ENCODE measurements at regions not wholly inside any gene's neighbourhood (a gene's known extent, or its start where the extent isn't known, plus 50 kb on each side); places are given as distances from the start of the nearest gene placed in this dataset.

DNA sequence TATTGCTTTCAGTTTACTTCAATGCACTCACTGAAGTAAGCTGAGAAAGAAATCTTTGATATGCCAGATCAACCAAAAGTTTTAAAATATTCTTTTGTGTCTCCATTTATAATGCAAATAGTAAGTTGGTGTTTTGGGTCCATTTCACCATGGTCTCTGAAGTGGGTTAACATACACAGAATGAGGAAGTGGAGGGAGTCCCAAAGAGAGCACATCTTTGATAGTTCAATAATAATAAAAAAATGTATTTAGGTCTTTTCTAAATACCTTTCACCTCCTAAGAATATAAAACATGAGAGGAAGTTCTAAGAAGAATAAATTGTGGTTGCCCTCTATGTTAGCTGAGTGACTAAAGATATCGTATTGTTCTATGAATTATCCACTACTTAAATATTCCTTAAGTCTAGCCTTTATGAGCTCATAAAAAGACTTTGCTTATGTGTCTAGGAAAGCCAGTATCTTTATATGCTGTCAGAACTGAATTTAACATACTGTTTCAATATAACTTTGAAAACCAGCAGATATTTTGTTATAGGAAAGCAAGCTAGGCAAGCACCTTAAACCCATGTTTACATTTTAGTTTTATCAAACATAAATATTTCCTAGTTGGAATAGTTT lies 148.7 kb upstream of the ZEB2 start:
- DNase-seq (peak; percentile 76), ATAC-seq (peak; percentile 98)
- Histone ChIP-seq H3K27ac (ENCODE audit: low read length) (no peak overlapping the region; the same call in 1 of the 2 replicates), H2AFZ (ENCODE audit: low read length) (no peak overlapping the region), H3K79me2 (ENCODE audit: low read length) (no peaks in the 10 kb centered on the region), H3K9me2 (replicated peaks; ENCODE audit: low read length) (0 out of 2 replicates have a peak, but pooled peaks cover 6% of the 10 kb centered on the region), H3K4me1 (ENCODE audit: insufficient read depth, low read length) (peaks cover 28% of the 10 kb centered on the region), H3K4me3 (ENCODE audit: low read length) (no peak overlapping the region), H3K9me3 (ENCODE audit: low read length) (no peaks in the 10 kb centered on the region), H3K9ac (ENCODE audit: low read length) (no peak overlapping the region), H3F3A (ENCODE audit: low read length, unreplicated experiment) (no peaks in the 10 kb centered on the region), H3K4me2 (ENCODE audit: low read length) (peak overlapping the region; percentile 32), H3K36me3 (ENCODE audit: low read depth, low read length) (no peaks in the 10 kb centered on the region), H3K27me3 (ENCODE audit: low read length) (no peaks in the 10 kb centered on the region), H4K20me1 (ENCODE audit: low read length) (no peaks in the 10 kb centered on the region)
- TF ChIP-seq EZH2phosphoT487 (IDR thresholded peaks at IDR 0.05; ENCODE audit: borderline replicate concordance, low read length), result no peak
- TF ChIP-seq, protein P1, sequence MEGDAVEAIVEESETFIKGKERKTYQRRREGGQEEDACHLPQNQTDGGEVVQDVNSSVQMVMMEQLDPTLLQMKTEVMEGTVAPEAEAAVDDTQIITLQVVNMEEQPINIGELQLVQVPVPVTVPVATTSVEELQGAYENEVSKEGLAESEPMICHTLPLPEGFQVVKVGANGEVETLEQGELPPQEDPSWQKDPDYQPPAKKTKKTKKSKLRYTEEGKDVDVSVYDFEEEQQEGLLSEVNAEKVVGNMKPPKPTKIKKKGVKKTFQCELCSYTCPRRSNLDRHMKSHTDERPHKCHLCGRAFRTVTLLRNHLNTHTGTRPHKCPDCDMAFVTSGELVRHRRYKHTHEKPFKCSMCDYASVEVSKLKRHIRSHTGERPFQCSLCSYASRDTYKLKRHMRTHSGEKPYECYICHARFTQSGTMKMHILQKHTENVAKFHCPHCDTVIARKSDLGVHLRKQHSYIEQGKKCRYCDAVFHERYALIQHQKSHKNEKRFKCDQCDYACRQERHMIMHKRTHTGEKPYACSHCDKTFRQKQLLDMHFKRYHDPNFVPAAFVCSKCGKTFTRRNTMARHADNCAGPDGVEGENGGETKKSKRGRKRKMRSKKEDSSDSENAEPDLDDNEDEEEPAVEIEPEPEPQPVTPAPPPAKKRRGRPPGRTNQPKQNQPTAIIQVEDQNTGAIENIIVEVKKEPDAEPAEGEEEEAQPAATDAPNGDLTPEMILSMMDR (conservative IDR thresholded peaks at IDR 0.05; ENCODE audit: low read depth, low read length), result no peak
- no peak for TF ChIP-seq EZH2 (IDR thresholded peaks at IDR 0.05; ENCODE audit: low read length, unreplicated experiment)
- intact Hi-C loops (cut with micrococcal nuclease), result loop anchor here (5.0 to 10.0 kb wide), 3 partner anchors 71 to 376 kb away; a partner anchor contains a TSS
- BruUV-seq (replicated peaks), result no TSS peak
- ChIA-PET CTCF (interaction anchor here (0.6 kb wide), 1 partner anchor 208 kb away, joined by 4 read pairs; no protein-coding TSS in a partner anchor), POLR2A (ENCODE audit: unreplicated experiment) (interaction anchor here (0.8 to 1.0 kb wide), 2 partner anchors 339 to 1195 kb away, joined by 3 to 5 read pairs; no protein-coding TSS in a partner anchor)

DNA sequence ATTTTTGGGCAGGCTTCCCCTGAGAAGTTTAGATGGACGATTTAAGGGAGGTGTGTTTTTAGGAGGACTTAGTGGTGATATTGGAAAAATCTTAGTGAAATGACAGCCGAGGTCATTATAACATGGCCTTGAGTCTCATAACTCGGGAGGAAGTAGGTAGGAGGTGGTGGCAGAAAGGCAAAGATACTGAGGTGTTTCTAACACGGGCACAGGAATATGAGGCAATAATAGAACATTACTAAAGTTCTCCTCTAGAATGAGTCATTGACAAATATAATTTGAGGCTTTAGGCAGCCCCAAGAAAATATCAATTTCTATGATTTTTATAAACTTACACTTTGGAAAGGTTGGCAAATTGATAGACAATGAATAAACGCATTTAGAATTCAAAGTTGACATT lies 146.1 kb upstream of the ZEB2 start:
- no peaks in the 10 kb centered on the region for H4K20me1 ChIP-seq (ENCODE audit: low read length)
- H3K79me2 ChIP-seq (ENCODE audit: low read length), result no peaks in the 10 kb centered on the region
- peak overlapping the region; percentile 39; the same call in 1 of the 2 replicates for H3K4me2 ChIP-seq (ENCODE audit: low read length)
- H3K4me1 ChIP-seq (ENCODE audit: insufficient read depth, low read length), result peaks cover 30% of the 10 kb centered on the region
- POLR2A ChIA-PET (ENCODE audit: unreplicated experiment), result no interaction called here
- CTCF ChIA-PET, result no interaction called here
- no peak overlapping the region for H3K9ac ChIP-seq (ENCODE audit: low read length)
- no peaks in the 10 kb centered on the region for H3K9me3 ChIP-seq (ENCODE audit: low read length)
- H3K9me2 ChIP-seq (replicated peaks; ENCODE audit: low read length), result no peaks in the 10 kb centered on the region
- H3K27me3 ChIP-seq (ENCODE audit: low read length), result no peaks in the 10 kb centered on the region
- H3K36me3 ChIP-seq (ENCODE audit: low read depth, low read length), result no peaks in the 10 kb centered on the region
- TF ChIP-seq EZH2 (IDR thresholded peaks at IDR 0.05; ENCODE audit: low read length, unreplicated experiment) (no peak), EZH2phosphoT487 (IDR thresholded peaks at IDR 0.05; ENCODE audit: borderline replicate concordance, low read length) (no peak)
- TF ChIP-seq, protein P1 (conservative IDR thresholded peaks at IDR 0.05; ENCODE audit: low read depth, low read length), result no peak
- intact Hi-C loops (cut with micrococcal nuclease), result loop anchor here (5.0 to 10.0 kb wide), 3 partner anchors 69 to 379 kb away; a partner anchor contains a TSS
- H2AFZ ChIP-seq (ENCODE audit: low read length), result 0 out of 2 replicates have a peak overlapping the region, but pooled peaks have one; percentile 14
- ATAC-seq (peak; percentile 42), DNase-seq (peak; percentile 53)
- no peak overlapping the region for H3K4me3 ChIP-seq (ENCODE audit: low read length)
- H3K27ac ChIP-seq (ENCODE audit: low read length), result no peak overlapping the region
- no peaks in the 10 kb centered on the region for H3F3A ChIP-seq (ENCODE audit: low read length, unreplicated experiment)
- BruUV-seq (replicated peaks), result no TSS peak

DNA sequence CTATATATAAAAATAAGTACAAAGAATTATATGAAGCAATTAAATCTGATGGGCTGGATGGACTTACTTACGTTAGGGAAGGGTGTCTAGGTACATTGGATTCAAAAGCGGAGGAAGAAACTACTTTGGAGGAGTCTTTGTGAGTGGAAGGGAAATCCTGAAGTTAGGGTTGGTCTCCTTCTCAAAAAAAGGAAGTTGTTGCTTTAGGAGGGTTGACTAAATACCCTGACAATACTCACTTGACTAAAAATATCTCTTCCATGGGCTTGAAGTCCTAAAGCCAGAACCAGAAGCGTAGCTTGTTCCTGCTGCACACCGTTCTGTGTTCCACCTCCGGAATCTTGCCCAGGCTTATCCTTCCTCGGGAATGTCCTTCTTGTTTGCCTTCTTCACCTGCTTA lies 143.3 kb upstream of the ZEB2 start:
- Histone ChIP-seq H3K9me2 (replicated peaks; ENCODE audit: low read length) (no peaks in the 10 kb centered on the region), H2AFZ (ENCODE audit: low read length) (no peak overlapping the region), H3K4me2 (ENCODE audit: low read length) (no peak overlapping the region), H3K79me2 (ENCODE audit: low read length) (no peaks in the 10 kb centered on the region), H3F3A (ENCODE audit: low read length, unreplicated experiment) (no peaks in the 10 kb centered on the region), H3K27me3 (ENCODE audit: low read length) (no peaks in the 10 kb centered on the region), H3K27ac (ENCODE audit: low read length) (no peak overlapping the region), H3K9ac (ENCODE audit: low read length) (no peak overlapping the region), H4K20me1 (ENCODE audit: low read length) (no peaks in the 10 kb centered on the region), H3K9me3 (ENCODE audit: low read length) (no peaks in the 10 kb centered on the region), H3K4me1 (ENCODE audit: insufficient read depth, low read length) (peaks cover 37% of the 10 kb centered on the region), H3K36me3 (ENCODE audit: low read depth, low read length) (no peaks in the 10 kb centered on the region), H3K4me3 (ENCODE audit: low read length) (no peak overlapping the region)
- intact Hi-C loops (cut with micrococcal nuclease), result loop anchor here (10.0 kb wide), 2 partner anchors 328 to 382 kb away; a partner anchor contains a TSS
- ChIA-PET POLR2A (ENCODE audit: unreplicated experiment) (no interaction called here), CTCF (no interaction called here)
- DNase-seq (no peak), ATAC-seq (no peak)
- TF ChIP-seq EZH2phosphoT487 (IDR thresholded peaks at IDR 0.05; ENCODE audit: borderline replicate concordance, low read length) (no peak), EZH2 (IDR thresholded peaks at IDR 0.05; ENCODE audit: low read length, unreplicated experiment) (no peak)
- TF ChIP-seq, protein P1 (conservative IDR thresholded peaks at IDR 0.05; ENCODE audit: low read depth, low read length), result no peak
- no TSS peak for BruUV-seq (replicated peaks)

Measured in PC-3 (cell line).